GM06990 (cell line): ENCODE measurements at regions not wholly inside any gene's neighbourhood (a gene's known extent, or its start where the extent isn't known, plus 50 kb on each side); places are given as distances from the start of the nearest gene placed in this dataset.
"Not testable (repeated sequence)": the region's sequence is repeated elsewhere in the genome, so short reads cannot be mapped to it uniquely, and the experiment has no call there.

Experiments used
- DNase-seq: peaks from one replicate; pipeline ENCODE4 v3.0.0-alpha.2; 2011; ENCODE audit not compliant: insufficient read length; ENCODE audit errors: extremely low read depth
- H3K27me3 ChIP-seq: replicated peaks from 2 replicates; pipeline ENCODE4 v1.6.0; 2011; ENCODE audit warnings: low read length; ENCODE audit not compliant: control insufficient read depth, insufficient read depth
- H3K36me3 ChIP-seq: 2 replicates; pipeline ENCODE4 v1.5.1; 2011; ENCODE audit warnings: low read length; ENCODE audit not compliant: control insufficient read depth, insufficient read depth
- H3K4me3 ChIP-seq: replicated peaks from 2 replicates; pipeline ENCODE4 v1.5.1; 2011; ENCODE audit warnings: low read depth, mild to moderate bottlenecking, control low read depth, low read length
- CTCF ChIP-seq: IDR thresholded peaks from 2 replicates; pipeline ENCODE4 v1.5.1; 2011; ENCODE audit warnings: low read length, control low read depth, mild to moderate bottlenecking, inconsistent platforms; ENCODE audit not compliant: insufficient read depth, poor library complexity, severe bottlenecking

GRCh38 chr4:141560056-141560455 is 76.3 kb upstream of the IL15 start:
- H3K4me3 ChIP-seq: no peak overlapping the region
- H3K36me3 ChIP-seq: no peaks in the 10 kb centered on the region
- DNase-seq: no peak
- TF ChIP-seq CTCF: no peak
- H3K27me3 ChIP-seq: no peaks in the 10 kb centered on the region

DNA sequence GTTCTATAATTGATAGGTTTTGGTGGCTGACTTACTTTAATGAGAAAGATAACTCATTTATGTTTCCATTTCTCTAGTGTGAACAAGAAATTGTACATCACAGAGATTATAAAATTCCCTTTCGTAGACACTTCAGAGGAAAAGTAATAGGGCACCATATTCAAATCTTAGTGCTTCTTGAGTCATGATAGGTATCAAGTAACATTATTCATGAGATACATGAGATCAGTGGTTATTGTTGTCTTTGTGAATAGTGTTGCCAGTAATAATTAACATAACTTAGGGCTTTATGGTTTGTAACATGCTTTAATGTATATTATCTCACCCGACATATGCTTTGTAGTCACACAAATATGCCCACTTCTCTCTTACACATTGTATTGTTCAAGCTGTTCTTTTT is 73.7 kb upstream of the IL15 start:
- no peak for DNase-seq
- no peaks in the 10 kb centered on the region for H3K27me3 ChIP-seq
- no peak overlapping the region for H3K4me3 ChIP-seq
- H3K36me3 ChIP-seq: no peaks in the 10 kb centered on the region
- no peak for TF ChIP-seq CTCF

DNA sequence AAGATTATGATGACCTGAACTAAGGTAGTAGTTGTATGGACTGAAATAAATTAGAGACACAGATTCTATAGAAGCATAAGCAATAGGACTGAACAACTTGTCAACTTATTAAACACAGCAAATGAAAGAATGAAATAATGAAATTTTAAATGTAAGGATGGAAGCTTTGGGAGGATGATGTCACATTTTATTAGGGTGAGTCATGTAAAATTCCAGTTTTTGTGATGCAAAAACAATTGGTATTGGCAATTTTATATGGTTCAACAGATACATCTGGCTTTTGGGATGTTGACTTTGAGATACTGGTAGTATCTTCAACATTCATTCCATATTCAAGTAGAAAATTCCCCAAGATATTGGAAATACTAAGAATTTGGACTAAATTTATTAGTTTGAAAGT is 72.7 kb upstream of the IL15 start:
- DNase-seq: no peak
- Histone ChIP-seq H3K36me3 (no peaks in the 10 kb centered on the region), H3K27me3 (no peaks in the 10 kb centered on the region), H3K4me3 (no peak overlapping the region)
- TF ChIP-seq CTCF: no peak

- H3K27me3 ChIP-seq: not testable (repeated sequence)
Observed at GRCh38 chr4:141564961-141565360, 71.4 kb upstream of the IL15 start.

GRCh38 chr4:141565379-141566089 is 70.8 kb upstream of the IL15 start:
- H3K4me3 ChIP-seq: no peak overlapping the region
- no peak for DNase-seq
- no peaks in the 10 kb centered on the region for H3K36me3 ChIP-seq
- no peaks in the 10 kb centered on the region for H3K27me3 ChIP-seq
- no peak for TF ChIP-seq CTCF

More at GRCh38 chr4:141564961-141565360, 71.4 kb upstream of the IL15 start:
- H3K4me3 ChIP-seq, H3K36me3 ChIP-seq, DNase-seq: not testable (repeated sequence)

GRCh38 chr4:141567326-141567915 is 69.0 kb upstream of the IL15 start:
- H3K4me3 ChIP-seq: no peak overlapping the region
- no peak for TF ChIP-seq CTCF
- no peak for DNase-seq
- no peaks in the 10 kb centered on the region for H3K36me3 ChIP-seq
- H3K27me3 ChIP-seq: no peaks in the 10 kb centered on the region
